GM21717 (cell line): ENCODE measurements at regions not wholly inside any gene's neighbourhood (a gene's known extent, or its start where the extent isn't known, plus 50 kb on each side); places are given as distances from the start of the nearest gene placed in this dataset.
"Not testable (repeated sequence)": the region's sequence is repeated elsewhere in the genome, so short reads cannot be mapped to it uniquely, and the experiment has no call there.

Experiments used
- ATAC-seq: cut with Tn5 transposase; IDR thresholded peaks from one replicate; pipeline ENCODE4 v1.9.1; 2021; ENCODE audit warnings: mild to moderate bottlenecking, moderate library complexity; ENCODE audit not compliant: unreplicated experiment

DNA sequence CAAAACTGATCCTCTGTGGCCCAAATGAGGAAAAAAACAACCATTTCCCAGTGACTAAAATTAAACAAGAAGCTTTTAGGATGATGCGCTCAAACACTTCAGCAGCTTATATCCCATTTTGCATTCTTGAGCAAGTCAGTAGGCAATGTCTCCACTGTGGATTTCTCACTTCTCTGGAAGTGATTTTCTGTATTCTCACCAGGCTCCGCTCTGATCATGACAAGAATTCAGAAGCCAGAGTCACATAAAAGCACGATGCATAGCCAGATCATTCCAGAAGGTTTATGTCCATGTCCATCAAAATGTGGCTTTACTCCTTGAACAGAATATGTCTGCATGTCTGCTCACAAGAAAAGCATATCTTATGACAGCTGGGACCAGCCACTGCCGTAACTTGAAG lies 481.4 kb downstream of the ADRA2A start:
- ATAC-seq = no peak

DNA sequence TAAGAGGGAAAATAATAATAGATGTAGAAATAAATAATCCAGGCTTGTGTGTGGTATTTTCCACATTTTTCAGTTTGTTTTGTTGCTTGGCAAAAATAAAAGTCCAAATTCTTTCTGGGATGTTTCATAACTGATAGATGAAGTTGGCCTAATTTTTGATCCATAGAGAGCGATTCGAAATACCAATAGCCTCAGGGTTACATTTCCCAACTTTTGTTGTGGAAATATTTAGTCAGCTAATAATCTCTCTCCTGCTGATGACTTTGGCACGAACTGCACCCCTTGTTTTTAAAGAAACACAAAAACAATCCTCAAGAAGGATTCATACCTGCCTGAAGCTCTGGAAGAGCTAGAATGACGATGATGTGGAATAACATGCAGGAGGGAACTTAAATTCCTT lies 483.2 kb downstream of the ADRA2A start:
- no peak for ATAC-seq

DNA sequence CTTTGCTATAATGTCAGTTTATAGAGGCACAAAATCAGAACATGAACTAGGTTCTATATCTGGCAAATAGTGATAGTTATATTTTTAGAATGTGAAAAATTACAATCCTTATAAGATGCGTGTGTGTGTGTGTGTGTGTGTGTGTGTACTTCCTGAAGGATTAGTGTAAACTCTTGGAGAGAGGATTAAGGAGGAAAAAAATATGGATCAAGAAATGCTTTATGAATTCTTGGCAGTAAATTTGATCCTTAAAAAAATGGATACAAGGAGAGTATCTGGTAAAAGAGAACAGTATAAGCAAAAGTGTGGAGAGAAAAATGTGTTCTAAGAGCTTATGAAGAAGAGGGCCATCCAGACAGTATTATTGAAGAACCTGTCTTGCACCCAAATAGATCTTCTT lies 484.3 kb downstream of the ADRA2A start:
- no peak for ATAC-seq

DNA sequence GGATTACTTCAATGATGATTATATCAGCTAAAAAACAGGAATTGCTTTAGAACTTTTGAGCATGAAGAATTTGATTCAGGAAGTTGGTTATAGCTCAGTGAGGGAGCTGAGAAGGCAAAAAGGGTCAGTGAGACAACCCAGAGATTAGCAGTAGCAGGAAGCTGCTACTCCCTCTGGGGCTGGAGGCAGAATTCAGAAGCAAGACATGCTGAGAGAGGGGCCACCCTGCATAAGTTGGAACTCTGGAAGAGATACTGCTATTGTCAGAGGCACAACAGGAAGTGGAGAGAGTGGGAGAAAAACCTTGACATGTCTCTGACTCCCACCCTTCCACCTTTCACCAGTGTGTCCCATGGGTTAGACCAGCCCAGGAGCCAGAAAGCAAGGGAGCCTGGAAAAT lies 488.7 kb downstream of the ADRA2A start:
- no peak for ATAC-seq

DNA sequence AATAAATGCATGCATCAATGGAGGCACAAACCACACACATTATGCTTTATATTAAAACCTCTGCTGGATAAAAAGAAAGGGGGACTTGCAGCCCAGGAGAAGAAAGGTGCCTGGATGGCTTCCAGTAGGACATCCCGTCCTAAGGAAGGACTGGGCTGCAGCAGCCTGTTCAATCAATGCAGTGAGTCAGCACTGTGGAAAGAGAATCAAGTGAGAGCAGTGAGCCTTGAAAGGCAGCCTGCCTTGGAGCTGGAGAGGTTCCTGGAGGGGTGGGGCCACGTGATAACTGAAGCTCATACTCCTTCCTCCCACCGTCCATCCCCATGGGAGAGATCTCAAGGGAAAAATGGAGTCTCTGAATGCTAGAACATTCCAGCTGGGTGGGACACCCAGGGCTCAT lies 501.2 kb downstream of the ADRA2A start:
- ATAC-seq = no peak

DNA sequence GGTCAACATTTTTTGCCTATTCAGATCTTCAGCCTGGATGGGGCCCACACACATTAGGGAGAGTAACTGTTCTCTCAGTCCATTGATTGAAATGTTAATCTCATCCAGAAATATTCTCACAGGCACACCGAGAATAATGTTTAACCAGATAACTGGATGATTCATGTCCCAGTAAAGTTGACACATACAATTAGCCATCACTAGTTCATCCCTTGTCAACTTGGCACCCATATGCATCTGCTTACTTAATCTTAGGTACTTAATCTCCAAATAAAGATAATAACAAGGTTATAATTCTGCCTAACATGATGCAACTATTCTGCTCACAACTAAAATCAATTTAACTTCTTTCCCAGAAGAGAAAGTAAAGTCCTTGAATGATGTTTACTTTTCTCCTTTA lies 502.6 kb downstream of the ADRA2A start:
- ATAC-seq = no peak

DNA sequence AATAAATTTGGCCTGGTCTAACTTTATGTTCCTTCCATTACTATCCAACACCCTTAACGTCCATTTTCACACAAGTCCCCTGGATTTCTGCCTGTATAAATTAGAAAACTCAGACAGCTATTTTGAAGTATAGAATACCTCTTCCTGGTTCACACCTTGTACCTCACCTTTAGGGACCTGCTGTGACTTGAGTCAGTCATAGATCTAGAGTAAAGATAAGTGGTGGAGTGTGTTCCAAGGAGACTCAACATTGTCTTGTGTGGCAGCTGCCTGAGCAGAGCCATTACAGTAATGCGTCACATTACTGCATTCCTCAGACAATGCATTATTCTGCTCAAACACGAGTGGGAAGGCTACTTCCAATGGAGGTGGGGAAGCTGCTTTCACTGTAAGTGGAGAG lies 513.9 kb downstream of the ADRA2A start:
- no peak for ATAC-seq

DNA sequence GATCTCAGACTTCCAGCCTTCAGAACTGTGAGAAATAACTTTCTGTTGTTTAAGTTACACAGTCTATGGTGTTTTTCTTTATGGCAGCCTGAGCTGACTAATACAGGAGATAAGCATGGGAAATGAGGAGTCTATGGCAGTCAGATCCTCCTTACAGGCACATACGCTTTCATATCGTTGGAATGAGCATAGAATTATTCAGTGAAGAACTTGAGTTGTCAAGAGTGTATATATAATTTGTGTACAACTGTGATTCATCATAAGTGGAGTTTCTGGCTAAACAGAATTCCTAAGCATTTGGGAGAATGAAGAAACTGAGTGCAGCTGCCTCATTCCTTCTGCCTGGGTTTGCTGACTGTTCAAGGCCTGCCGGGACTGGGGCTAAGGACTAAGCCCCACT lies 516.7 kb downstream of the ADRA2A start:
- no peak for ATAC-seq

DNA sequence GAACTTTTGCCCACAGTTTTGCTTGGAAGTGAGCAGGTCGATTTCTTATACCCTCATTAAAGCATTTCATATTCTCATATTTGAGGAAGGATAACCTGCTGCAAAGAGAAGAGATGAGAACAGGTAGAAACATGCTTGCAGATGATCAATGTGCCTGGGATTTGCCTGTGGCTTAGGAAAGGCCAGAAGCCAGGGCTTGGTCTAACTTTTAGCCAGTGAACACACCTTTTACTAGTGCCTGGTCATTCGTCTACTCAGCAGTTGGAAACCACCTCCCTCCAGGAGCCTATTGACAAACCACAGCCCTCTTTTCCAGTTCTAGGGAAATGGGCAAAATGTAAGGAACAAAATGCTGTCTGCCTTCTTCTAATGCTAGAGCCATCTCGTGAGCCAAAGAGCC lies 518.3 kb downstream of the ADRA2A start:
- no peak for ATAC-seq

DNA sequence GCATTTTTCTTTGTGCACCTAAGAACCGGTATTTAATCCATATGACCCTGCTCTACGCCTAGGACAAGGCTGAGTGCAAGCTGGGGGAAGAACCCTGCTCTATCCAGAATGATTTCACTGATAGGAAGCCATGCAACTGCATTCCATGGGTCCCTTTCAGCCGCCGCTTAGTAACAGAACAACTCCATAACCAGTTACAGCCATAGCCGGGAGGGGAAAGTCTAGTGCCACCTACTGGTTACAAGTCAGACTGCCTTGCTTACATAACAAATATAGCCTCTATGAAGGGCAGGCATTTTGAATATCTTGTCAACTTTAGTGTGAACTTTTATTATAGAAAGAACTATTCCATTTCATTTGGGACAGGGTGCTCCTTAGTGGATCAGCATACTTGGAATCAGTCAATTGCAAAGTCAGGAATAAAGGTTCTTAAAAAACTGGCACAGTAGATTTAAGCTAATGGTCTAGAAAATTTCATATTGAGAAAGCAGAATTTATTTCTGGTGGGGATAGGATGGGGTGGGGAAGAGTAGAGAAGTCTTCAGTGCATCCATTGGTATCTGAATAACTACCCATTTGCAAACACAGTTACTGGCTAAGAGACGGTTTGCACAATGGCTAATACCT lies 521.7 kb downstream of the ADRA2A start:
- ATAC-seq = peak; percentile 90

DNA sequence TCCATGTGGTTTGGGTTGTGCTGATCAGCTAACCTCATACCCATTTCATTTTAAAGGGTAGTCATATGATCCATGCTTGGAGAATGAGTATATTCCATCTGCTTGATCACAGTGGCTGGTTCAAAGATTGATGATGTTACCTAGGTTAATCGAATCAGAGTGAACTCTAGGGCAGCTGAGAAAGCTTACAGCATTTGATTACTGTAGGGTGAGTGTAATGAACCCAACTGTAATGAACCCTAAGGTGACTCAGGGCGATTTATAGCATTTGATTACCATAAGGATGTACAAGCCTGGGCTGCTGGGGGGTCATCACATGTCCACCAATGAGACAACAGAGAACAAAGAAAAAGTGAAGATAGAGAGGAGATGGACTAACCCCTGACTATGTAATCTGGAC lies 523.1 kb downstream of the ADRA2A start:
- no peak for ATAC-seq

DNA sequence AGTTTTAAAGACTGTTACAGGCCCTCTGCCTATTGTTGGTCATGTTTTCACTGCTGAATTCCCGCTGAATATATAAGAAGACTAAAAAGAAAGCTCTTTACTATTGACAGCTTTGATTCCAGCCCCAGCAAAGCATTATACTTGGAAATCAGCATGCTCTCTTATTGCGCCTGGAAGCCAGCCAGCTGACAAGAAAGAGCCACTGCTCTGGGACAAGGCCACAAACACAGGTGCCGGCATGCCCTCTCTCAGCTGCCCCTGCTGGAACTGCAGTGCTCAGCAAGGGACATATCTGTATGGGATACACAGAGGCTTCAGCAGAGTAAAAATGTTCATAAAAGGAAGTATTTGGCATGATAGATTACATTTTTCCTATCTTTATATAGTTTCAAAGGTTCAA lies 523.9 kb downstream of the ADRA2A start:
- ATAC-seq = no peak

DNA sequence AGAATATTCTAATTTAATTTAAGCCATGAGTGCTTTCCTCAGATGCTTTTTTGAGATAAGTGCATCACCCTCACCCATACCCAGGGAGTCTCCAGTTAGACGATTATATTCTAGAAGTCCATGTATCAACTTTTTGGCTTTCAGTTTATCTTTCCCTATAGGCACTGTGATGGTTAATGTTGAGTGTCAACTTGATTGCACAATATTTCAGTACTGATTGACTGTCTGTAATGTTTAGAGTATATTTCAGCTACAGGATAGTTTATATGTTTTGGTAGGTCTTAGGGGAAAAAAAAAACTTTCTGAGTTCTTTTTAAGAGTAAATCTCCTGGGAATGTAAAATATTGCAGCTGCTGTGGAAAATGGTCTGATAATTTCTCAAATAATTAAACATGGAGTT lies 535.4 kb downstream of the ADRA2A start:
- ATAC-seq = no peak

DNA sequence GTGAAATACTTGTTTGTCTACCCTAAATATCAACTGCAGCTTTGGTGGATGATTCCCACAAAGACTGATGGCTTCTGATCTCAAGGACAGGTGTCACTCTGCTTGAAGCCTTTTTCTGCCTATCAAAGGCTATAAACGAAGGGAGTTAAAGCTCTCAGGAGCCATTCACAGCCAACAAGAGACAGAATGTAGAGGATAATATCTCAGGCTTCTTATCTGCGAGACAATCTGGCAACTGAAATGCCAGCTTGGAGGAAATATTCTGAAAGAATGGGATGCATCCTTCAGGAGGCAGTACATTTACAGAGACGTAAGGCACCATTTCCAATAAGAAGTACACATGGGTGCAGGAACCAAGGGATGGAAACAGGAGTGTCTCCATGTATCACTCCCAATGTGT lies 549.4 kb downstream of the GPAM start:
- ATAC-seq = no peak

DNA sequence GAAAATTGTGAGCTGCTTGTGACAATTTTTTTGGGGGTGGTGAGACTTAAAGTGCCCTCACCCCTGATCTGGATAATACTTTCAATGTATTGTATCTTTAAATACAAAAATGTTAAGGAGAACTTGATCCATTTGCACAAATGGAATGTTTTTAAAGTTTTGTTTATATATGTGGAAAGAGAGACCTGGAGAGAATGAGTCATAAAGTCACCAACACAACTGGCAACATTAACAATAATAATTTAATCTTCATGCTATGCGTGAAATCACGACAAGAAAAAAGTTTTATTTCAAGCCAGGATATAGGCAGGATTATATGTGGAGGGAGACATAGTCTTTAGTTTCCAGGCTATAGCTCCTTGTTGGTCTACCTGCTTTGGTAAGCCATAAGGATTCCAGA lies 537.5 kb downstream of the GPAM start:
- no peak for ATAC-seq

DNA sequence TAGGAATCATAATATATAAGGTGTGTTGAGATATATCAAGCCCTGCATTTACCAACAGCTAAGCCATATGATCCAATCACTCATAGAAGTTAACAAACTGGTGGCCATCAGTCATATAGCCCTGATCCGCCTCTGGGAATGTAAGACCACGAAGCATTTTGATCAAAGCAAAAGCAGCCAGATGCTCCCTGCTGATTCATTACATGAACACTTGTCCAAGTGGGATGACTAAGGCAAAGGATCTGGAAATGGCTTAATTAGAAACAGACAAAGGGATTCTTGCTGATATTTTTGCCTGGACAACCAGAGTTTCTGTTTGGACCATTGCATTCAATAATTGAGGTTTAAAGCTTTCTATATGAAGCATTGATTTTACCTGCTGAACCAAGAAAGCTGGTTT lies 535.5 kb downstream of the GPAM start:
- no peak for ATAC-seq

DNA sequence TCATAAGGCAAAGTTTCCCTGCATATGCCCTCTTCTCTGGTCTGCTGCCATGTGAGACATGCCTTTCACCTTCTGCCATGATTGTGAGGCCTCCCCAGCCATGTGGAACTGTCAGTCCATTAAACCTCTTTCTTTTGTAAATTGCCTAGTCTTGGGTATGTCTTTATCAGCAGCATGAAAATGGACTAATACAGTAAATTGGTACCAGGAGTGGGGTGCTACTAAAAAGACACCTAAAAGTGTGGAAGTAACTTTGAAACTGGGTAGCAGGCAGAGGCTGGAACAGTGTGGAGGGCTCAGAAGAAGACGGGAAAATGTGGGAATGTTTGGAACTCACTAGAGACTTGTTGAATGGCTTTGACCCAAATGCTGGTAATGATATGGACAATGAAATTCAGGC lies 534.5 kb downstream of the GPAM start:
- not testable (repeated sequence) for ATAC-seq

DNA sequence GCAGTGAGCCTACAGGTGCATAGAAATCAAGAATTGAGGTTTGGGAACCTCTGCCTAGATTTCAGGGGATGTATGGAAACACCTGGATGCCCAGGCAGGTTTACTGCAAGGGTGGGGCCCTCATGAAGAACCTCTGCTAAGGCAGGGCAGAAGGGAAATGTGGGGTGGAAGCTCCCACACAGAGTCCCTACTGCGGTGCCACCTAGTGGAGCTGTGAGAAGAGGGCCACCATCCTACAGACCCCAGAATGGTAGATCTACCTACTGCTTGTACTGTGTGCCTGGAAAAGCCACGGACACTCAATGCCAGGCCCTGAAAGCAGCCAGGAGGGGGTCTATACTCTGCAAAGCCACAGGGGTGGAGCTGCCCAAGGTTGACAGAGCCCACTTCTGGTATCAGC lies 533.5 kb downstream of the GPAM start:
- no peak for ATAC-seq

DNA sequence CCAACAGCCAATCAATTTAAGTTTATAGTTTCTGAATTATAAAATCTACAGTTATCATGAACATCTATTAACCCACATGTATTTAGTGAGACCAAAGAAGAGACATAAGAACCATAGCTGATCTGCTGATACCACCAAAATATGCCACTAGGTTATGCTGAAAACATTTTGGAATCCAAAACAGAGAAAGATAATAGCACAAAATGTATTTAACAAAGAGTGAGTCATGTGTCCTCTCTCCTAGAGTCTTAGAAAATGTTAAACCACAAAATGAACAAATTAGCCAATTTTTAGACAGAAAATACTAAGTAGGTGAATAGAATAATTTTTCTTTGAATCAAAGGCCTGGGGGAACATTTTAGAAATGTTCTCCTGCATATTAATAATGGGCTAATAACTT lies 527.5 kb downstream of the GPAM start:
- no peak for ATAC-seq

DNA sequence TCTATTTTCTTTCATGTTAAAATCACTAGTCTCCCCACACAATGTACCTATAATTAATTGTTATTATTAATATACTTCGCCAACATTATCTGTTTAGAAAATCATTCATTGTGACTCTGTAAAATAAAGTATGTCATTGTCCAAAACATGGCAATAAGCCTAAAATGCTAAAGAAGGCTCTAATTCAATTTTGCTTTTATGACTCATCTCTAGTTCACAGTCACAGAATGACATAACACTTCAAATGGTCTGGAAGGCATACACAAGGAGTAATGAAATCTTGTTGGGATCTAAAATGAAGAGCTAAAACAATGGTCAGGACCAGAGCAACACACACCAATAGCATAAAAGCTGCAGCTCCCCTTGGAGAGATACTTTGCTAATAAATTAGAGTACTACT lies 505.8 kb downstream of the GPAM start:
- ATAC-seq = no peak

DNA sequence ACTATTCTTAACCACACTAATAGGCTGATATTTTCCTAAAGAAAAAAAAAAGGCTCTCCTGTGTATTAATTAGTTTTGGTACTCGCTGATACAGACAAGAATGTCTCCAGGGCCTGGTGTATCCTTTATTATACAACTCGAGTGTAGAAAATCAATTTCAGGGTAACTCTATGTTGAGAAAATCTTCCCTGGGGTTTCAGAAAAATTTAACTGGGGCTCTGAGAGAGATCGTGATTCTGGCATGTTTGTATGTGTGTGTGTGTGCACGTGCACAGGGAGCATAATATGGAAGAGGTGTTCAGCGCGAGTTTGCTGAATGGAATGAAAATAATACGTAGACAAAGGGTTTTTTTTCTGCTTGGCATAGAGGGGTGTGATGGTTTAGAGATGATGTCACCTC lies 496.8 kb downstream of the GPAM start:
- ATAC-seq = no peak

DNA sequence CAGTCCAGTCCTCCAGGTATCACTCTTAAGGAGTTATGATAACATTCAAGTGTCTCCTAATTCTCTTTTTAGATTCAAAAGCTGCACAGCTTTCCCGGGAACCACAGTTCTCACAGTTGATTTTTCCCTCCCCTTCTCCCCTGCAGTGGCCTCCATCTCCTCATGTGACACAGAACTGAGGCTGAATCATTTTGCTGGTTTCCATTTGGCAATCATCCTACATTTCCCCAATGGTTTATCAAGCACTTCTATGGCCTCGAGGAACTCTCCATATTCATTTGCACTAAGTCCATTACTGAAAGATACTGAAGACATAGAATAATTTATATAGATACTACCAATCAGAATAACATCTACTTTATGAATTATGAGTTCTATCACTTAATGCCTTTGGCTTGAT lies 484.9 kb downstream of the GPAM start:
- ATAC-seq = no peak

DNA sequence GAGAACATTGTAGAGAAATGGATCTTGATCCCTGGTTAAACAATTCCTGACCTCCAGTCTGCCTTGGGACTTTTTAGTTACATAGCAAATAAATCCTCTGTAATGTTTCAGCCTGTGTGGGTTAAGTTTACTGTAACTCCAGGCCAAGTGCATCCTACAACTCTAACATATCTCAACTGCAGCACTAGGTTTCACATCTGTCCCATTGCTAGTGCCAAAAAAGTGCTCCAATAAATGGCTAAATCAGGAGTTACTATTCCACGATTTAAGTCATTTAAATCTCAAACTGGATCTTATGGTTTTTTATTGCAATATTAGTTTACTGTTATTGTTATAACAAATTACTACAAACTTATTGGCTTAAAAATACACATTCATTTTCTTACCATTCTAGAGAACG lies 479.6 kb downstream of the GPAM start:
- ATAC-seq = no peak

DNA sequence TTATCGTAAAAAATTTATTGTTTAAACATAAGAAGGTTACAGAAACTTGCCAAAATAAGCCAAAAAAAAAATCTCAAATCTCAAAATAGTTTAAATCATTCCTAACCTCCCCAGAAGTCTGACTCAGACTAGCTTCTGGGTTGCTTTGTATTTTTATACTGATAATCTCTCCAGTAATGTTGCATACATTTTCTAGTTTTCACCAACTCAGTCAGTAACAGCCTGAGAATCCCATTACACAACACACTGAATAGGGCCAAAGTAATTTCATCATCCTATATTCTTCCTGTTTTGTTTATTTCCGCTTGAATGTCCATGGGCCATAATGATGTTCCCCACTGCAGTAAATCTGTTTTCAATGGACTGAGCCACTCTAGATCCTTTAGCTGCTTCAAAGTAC lies 478.5 kb downstream of the GPAM start:
- no peak for ATAC-seq
